ENCODE measurements at regions not wholly inside any gene's neighbourhood (a gene's known extent, or its start where the extent isn't known, plus 50 kb on each side); places are given as distances from the start of the nearest gene placed in this dataset.

- H4K20me1 ChIP-seq (ENCODE audit: insufficient read depth, low read length) = no peaks in the 10 kb centered on the region
- in situ Hi-C loops (cut with MboI; ENCODE audit: low sequenced_read_pairs) (no loop called here), dilution Hi-C loops (cut with HindIII; ENCODE audit: low sequenced_read_pairs, unreplicated experiment) (no loop called here), intact Hi-C loops (cut with micrococcal nuclease) (no loop called here)
- no peak overlapping the region for H3K4me2 ChIP-seq (ENCODE audit: low read depth, low read length)
- ATAC-seq (ENCODE audit: low read depth) (no peak), DNase-seq (no peak)
- H3K23ac ChIP-seq (ENCODE audit: low read depth, low read length) = no peak overlapping the region
- H3K56ac ChIP-seq (ENCODE audit: extremely low read depth, insufficient read depth, low read length) = no peak overlapping the region
- H3K4me3 ChIP-seq (ENCODE audit: insufficient read depth, low read depth, low read length) = no peak overlapping the region
- H2AK5ac ChIP-seq (ENCODE audit: low read depth, low read length) = no peak overlapping the region
- no peak overlapping the region for H3K9ac ChIP-seq (ENCODE audit: low read depth, low read length)
- TF ChIP-seq RCOR1 (IDR thresholded peaks at IDR 0.05; ENCODE audit: insufficient replicate concordance, low read length) = no peak
- no peak for TF ChIP-seq FOS (IDR thresholded peaks at IDR 0.05; ENCODE audit: low read depth, low read length)
- no peak for TF ChIP-seq BHLHE40 (IDR thresholded peaks at IDR 0.05; ENCODE audit: low read depth, low read length)
- no peak for TF ChIP-seq RAD21 (IDR thresholded peaks at IDR 0.05; ENCODE audit: low read length)
- no peak for TF ChIP-seq MAFK (IDR thresholded peaks at IDR 0.05; ENCODE audit: low read depth, low read length)
- TF ChIP-seq CTCF (conservative IDR thresholded peaks at IDR 0.05; ENCODE audit: low read depth, low read length) = no peak
- TF ChIP-seq MXI1 (IDR thresholded peaks at IDR 0.05; ENCODE audit: borderline replicate concordance, low read depth, low read length) = no peak
- no peak for TF ChIP-seq ELK1 (IDR thresholded peaks at IDR 0.05; ENCODE audit: borderline replicate concordance, low read depth, low read length)
- no peak for TF ChIP-seq NFE2L2 (IDR thresholded peaks at IDR 0.05; ENCODE audit: low read depth, low read length)
- TF ChIP-seq CEBPB (IDR thresholded peaks at IDR 0.05; ENCODE audit: low read depth, low read length) = no peak
- TF ChIP-seq SMC3 (IDR thresholded peaks at IDR 0.05; ENCODE audit: low read depth, low read length) = no peak
- TF ChIP-seq POLR2A (IDR thresholded peaks at IDR 0.05; ENCODE audit: low read depth, low read length) = no peak
- TF ChIP-seq USF2 (IDR thresholded peaks at IDR 0.05; ENCODE audit: low read depth, low read length) = no peak
- TF ChIP-seq RFX5 (IDR thresholded peaks at IDR 0.05; ENCODE audit: low read depth, low read length) = no peak
- TF ChIP-seq CHD1 (IDR thresholded peaks at IDR 0.05; ENCODE audit: low read depth, low read length) = no peak
- TF ChIP-seq MAZ (IDR thresholded peaks at IDR 0.05; ENCODE audit: borderline replicate concordance, low read depth, low read length) = no peak
- H3K27ac ChIP-seq (ENCODE audit: insufficient read depth, low read length) = no peak overlapping the region
- no peak overlapping the region for H3K14ac ChIP-seq (replicated peaks; ENCODE audit: low read depth, low read length)
- no peak overlapping the region for H2AK9ac ChIP-seq (replicated peaks; ENCODE audit: low read depth, low read length, poor library complexity)
- H2BK20ac ChIP-seq (ENCODE audit: low read depth, low read length) = no peak overlapping the region
- no peak overlapping the region for H2BK5ac ChIP-seq (ENCODE audit: low read depth, low read length, poor library complexity, severe bottlenecking)
- no peak overlapping the region for H2AFZ ChIP-seq (replicated peaks; ENCODE audit: low read length, poor library complexity)
- no peak overlapping the region for H2BK120ac ChIP-seq (ENCODE audit: low read depth, low read length)
- no peak overlapping the region for H4K91ac ChIP-seq (ENCODE audit: insufficient read depth, low read depth, low read length)
- no peak overlapping the region for H3K4ac ChIP-seq (ENCODE audit: low read depth, low read length)
- WGBS, 2 experiments (ENCODE audit: extremely low coverage in 2 of 2, insufficient read length in 1 of 2) = no CpG with 5 or more reads among the region's 1 CpG
- no peaks in the 10 kb centered on the region for H3K4me1 ChIP-seq (ENCODE audit: control insufficient read depth, insufficient read depth, low read length)
- POLR2A ChIA-PET (ENCODE audit: unreplicated experiment) = no interaction called here
- no peaks in the 10 kb centered on the region for H3K9me1 ChIP-seq (ENCODE audit: insufficient read depth, low read length)
- H3K79me1 ChIP-seq (ENCODE audit: low read depth in 1 of 2, low read length in 2 of 2) = no peaks in the 10 kb centered on the region
- H3K9me3 ChIP-seq (ENCODE audit: control insufficient read depth, insufficient read depth, low read length) = no peaks in the 10 kb centered on the region
- no peak overlapping the region for H2BK15ac ChIP-seq (ENCODE audit: low read depth, low read length)
- H3K18ac ChIP-seq (ENCODE audit: low read depth, low read length) = no peak overlapping the region
- no peaks in the 10 kb centered on the region for H3K36me3 ChIP-seq (ENCODE audit: control insufficient read depth, insufficient read depth, low read length)
- H4K5ac ChIP-seq (ENCODE audit: low read depth, low read length) = no peak overlapping the region
- no peaks in the 10 kb centered on the region for H3K27me3 ChIP-seq (ENCODE audit: control insufficient read depth, insufficient read depth, low read length)
- no peak overlapping the region for H4K8ac ChIP-seq (ENCODE audit: low read depth in 2 of 2, low read length in 2 of 2)
- BruUV-seq (replicated peaks) = no TSS peak
- CTCF ChIA-PET = no interaction called here
These were observed 383.8 kb downstream of the NOVA1 start for GRCh38 chr14:26213846-26214575.
